DOHH2 (cell line): ENCODE measurements at regions not wholly inside any gene's neighbourhood (a gene's known extent, or its start where the extent isn't known, plus 50 kb on each side); places are given as distances from the start of the nearest gene placed in this dataset.

ENCODE experiments used
- H3F3A ChIP-seq: fragments of 200-600 bp; sonication (generic), shearing (Covaris generic); 2 replicates; pipeline ENCODE4 v1.6.0; 2016; ENCODE audit warnings: antibody characterized with exemption, mild to moderate bottlenecking; ENCODE audit not compliant: control insufficient read depth, insufficient read depth
- H3K27ac ChIP-seq: fragments of 200-600 bp; sonication (generic); 2 replicates; pipeline ENCODE4 v1.5.1; 2014; ENCODE audit warnings: low read depth, mild to moderate bottlenecking, low read length, moderate library complexity
- H3K27me3 ChIP-seq: fragments of 200-600 bp; sonication (generic); 2 replicates; pipeline ENCODE4 v1.6.1; 2014; ENCODE audit warnings: mild to moderate bottlenecking, low read length, mixed read lengths; ENCODE audit not compliant: control insufficient read depth
- H3K36me3 ChIP-seq: fragments of 200-600 bp; sonication (generic); 2 replicates; pipeline ENCODE4 v1.6.1; 2014; ENCODE audit warnings: mild to moderate bottlenecking, low read length, moderate library complexity, mixed read lengths; ENCODE audit not compliant: control insufficient read depth
- H3K4me1 ChIP-seq: fragments of 200-600 bp; sonication (generic); 2 replicates; pipeline ENCODE4 v1.6.1; 2014; ENCODE audit warnings: mild to moderate bottlenecking, low read length, mixed read lengths; ENCODE audit not compliant: control insufficient read depth
- H3K4me2 ChIP-seq: fragments of 200-600 bp; sonication (generic); 2 replicates; pipeline ENCODE4 v1.6.0; 2014; ENCODE audit warnings: mild to moderate bottlenecking, low read length, moderate library complexity
- H3K4me3 ChIP-seq: fragments of 200-600 bp; sonication (generic); 2 replicates; pipeline ENCODE4 v1.5.1; 2014; ENCODE audit warnings: mild to moderate bottlenecking, low read length, mixed read lengths
- H3K79me2 ChIP-seq: fragments of 200-600 bp; sonication (generic); 2 replicates; pipeline ENCODE4 v1.6.1; 2014; ENCODE audit warnings: mild to moderate bottlenecking, low read length, mixed read lengths; ENCODE audit not compliant: control insufficient read depth
- H3K9me2 ChIP-seq: fragments of 200-600 bp; sonication (generic); replicated peaks from 2 replicates; pipeline ENCODE4 v1.6.1; 2014; ENCODE audit warnings: mild to moderate bottlenecking, low read length, mixed read lengths; ENCODE audit not compliant: control insufficient read depth
- H3K9me3 ChIP-seq: fragments of 200-600 bp; sonication (generic); 2 replicates; pipeline ENCODE4 v1.6.1; 2014; ENCODE audit warnings: antibody characterized with exemption, low read length, mixed read lengths; ENCODE audit not compliant: control insufficient read depth, insufficient read depth
- H4K20me1 ChIP-seq: fragments of 200-600 bp; sonication (generic); 2 replicates; pipeline ENCODE4 v1.6.0; 2014; ENCODE audit warnings: low read depth, mild to moderate bottlenecking, antibody characterized with exemption, low read length, moderate library complexity; ENCODE audit not compliant: control insufficient read depth, insufficient read depth
- CTCF ChIP-seq: fragments of 200-600 bp; sonication (generic); IDR thresholded peaks from one replicate; pipeline ENCODE4 v1.5.1; 2014; ENCODE audit warnings: antibody characterized with exemption, mild to moderate bottlenecking, low read depth, low read length; ENCODE audit not compliant: poor library complexity, severe bottlenecking
- EZH2phosphoT487 ChIP-seq: fragments of 200-600 bp; sonication (generic); IDR thresholded peaks from 2 replicates; pipeline ENCODE4 v1.6.1; 2017; ENCODE audit warnings: borderline replicate concordance, mild to moderate bottlenecking, antibody characterized with exemption, low read length, moderate library complexity, mixed read lengths

- H3K9me3 ChIP-seq = no peaks in the 10 kb centered on the region
These were observed 59.5 kb upstream of the POU1F1 start for GRCh38 chr3:87335931-87336330.

GRCh38 chr3:87333393-87333892 lies 57.1 kb upstream of the POU1F1 start:
- H3K9me3 ChIP-seq = no peaks in the 10 kb centered on the region
- no peaks in the 10 kb centered on the region for H3K27me3 ChIP-seq
- TF ChIP-seq EZH2phosphoT487 (no peak), CTCF (no peak)
- H3F3A ChIP-seq = no peaks in the 10 kb centered on the region
- no peak overlapping the region for H3K4me3 ChIP-seq
- no peaks in the 10 kb centered on the region for H3K4me1 ChIP-seq
- H3K27ac ChIP-seq = no peak overlapping the region
- no peak overlapping the region for H3K4me2 ChIP-seq
- no peaks in the 10 kb centered on the region for H3K79me2 ChIP-seq
- no peaks in the 10 kb centered on the region for H4K20me1 ChIP-seq
- H3K9me2 ChIP-seq = no peaks in the 10 kb centered on the region
- H3K36me3 ChIP-seq = no peaks in the 10 kb centered on the region

More at GRCh38 chr3:87335931-87336330, 59.5 kb upstream of the POU1F1 start:
- Histone ChIP-seq H3K36me3 (no peaks in the 10 kb centered on the region), H3K9me2 (no peaks in the 10 kb centered on the region), H3K4me1 (no peaks in the 10 kb centered on the region), H4K20me1 (no peaks in the 10 kb centered on the region), H3K4me2 (no peak overlapping the region), H3K27me3 (no peaks in the 10 kb centered on the region), H3K4me3 (no peak overlapping the region), H3K79me2 (no peaks in the 10 kb centered on the region), H3K27ac (no peak overlapping the region), H3F3A (no peaks in the 10 kb centered on the region)
- TF ChIP-seq CTCF (no peak), EZH2phosphoT487 (no peak)

GRCh38 chr3:87332789-87333188 lies 56.4 kb upstream of the POU1F1 start:
- Histone ChIP-seq H3F3A (no peaks in the 10 kb centered on the region), H3K27ac (no peak overlapping the region), H3K9me3 (no peaks in the 10 kb centered on the region), H3K4me2 (no peak overlapping the region), H3K79me2 (no peaks in the 10 kb centered on the region), H3K36me3 (no peaks in the 10 kb centered on the region), H3K9me2 (no peaks in the 10 kb centered on the region), H3K4me3 (no peak overlapping the region), H3K4me1 (no peaks in the 10 kb centered on the region), H3K27me3 (no peaks in the 10 kb centered on the region), H4K20me1 (no peaks in the 10 kb centered on the region)
- TF ChIP-seq EZH2phosphoT487 = no peak
- no peak for TF ChIP-seq CTCF

GRCh38 chr3:87329065-87329464 lies 52.7 kb upstream of the POU1F1 start:
- Histone ChIP-seq H3K27me3 (no peaks in the 10 kb centered on the region), H3K27ac (no peak overlapping the region), H3K4me1 (no peaks in the 10 kb centered on the region), H3K4me3 (no peak overlapping the region), H4K20me1 (no peaks in the 10 kb centered on the region), H3K36me3 (no peaks in the 10 kb centered on the region), H3K9me2 (no peaks in the 10 kb centered on the region), H3K4me2 (no peak overlapping the region), H3F3A (no peaks in the 10 kb centered on the region), H3K9me3 (no peaks in the 10 kb centered on the region), H3K79me2 (no peaks in the 10 kb centered on the region)
- TF ChIP-seq CTCF (no peak), EZH2phosphoT487 (no peak)
